SJSA1 (cell line): ENCODE measurements at regions not wholly inside any gene's neighbourhood (a gene's known extent, or its start where the extent isn't known, plus 50 kb on each side); places are given as distances from the start of the nearest gene placed in this dataset.
"Not testable (repeated sequence)": the region's sequence is repeated elsewhere in the genome, so short reads cannot be mapped to it uniquely, and the experiment has no call there.

ENCODE experiments used
- DNase-seq, 2 experiments: peaks; one replicate each; pipeline ENCODE4 v3.0.0-alpha.2; 2015 to 2020; ENCODE audit warnings: low spot score in 2 of 2, low read depth in 1 of 2
- H3K27ac ChIP-seq: fragments of 250-450 bp; sonication (Bioruptor Pico); 2 replicates; pipeline ENCODE4 v1.5.1; 2020; ENCODE audit warnings: mild to moderate bottlenecking, moderate library complexity
- H3K27me3 ChIP-seq: fragments of 250-450 bp; sonication (Bioruptor Pico); replicated peaks from 2 replicates; pipeline ENCODE4 v1.5.1; 2020; ENCODE audit warnings: mild to moderate bottlenecking, moderate library complexity
- H3K36me3 ChIP-seq: fragments of 250-450 bp; sonication (Bioruptor Pico); 2 replicates; pipeline ENCODE4 v1.5.1; 2020; ENCODE audit warnings: mild to moderate bottlenecking
- H3K4me1 ChIP-seq: fragments of 250-450 bp; sonication (Bioruptor Pico); replicated peaks from 2 replicates; pipeline ENCODE4 v1.6.1; 2021; ENCODE audit warnings: mild to moderate bottlenecking
- H3K4me3 ChIP-seq: fragments of 250-450 bp; sonication (Bioruptor Pico); 2 replicates; pipeline ENCODE4 v1.5.1; 2020; ENCODE audit warnings: mild to moderate bottlenecking
- H3K9me3 ChIP-seq: fragments of 250-450 bp; sonication (Bioruptor Pico); replicated peaks from 2 replicates; pipeline ENCODE4 v1.5.1; 2020; ENCODE audit warnings: mild to moderate bottlenecking

- no peaks in the 10 kb centered on the region for H3K36me3 ChIP-seq
- no peak overlapping the region for H3K27ac ChIP-seq
- H3K27me3 ChIP-seq: no peaks in the 10 kb centered on the region
- no peak for DNase-seq
- H3K9me3 ChIP-seq: 0 out of 2 replicates have a peak, but pooled peaks cover 4% of the 10 kb centered on the region
- H3K4me1 ChIP-seq: no peaks in the 10 kb centered on the region
- H3K4me3 ChIP-seq: no peak overlapping the region
These were observed 108.6 kb upstream of the COP1 start for GRCh38 chr1:176315519-176316220.

- DNase-seq, H3K4me3 ChIP-seq, H3K9me3 ChIP-seq, H3K36me3 ChIP-seq, H3K27me3 ChIP-seq, H3K27ac ChIP-seq, H3K4me1 ChIP-seq: not testable (repeated sequence)
These were observed 89.5 kb upstream of the COP1 start for GRCh38 chr1:176296602-176297001.

- Histone ChIP-seq H3K4me1 (no peaks in the 10 kb centered on the region), H3K27ac (no peak overlapping the region), H3K27me3 (no peaks in the 10 kb centered on the region), H3K36me3 (no peaks in the 10 kb centered on the region), H3K9me3 (peaks cover 2% of the 10 kb centered on the region; the same call in 1 of the 2 replicates), H3K4me3 (no peak overlapping the region)
- no peak for DNase-seq
These were observed 78.9 kb upstream of the COP1 start for GRCh38 chr1:176285996-176286395.

GRCh38 chr1:176271572-176271971, 64.5 kb upstream of the COP1 start:
- Histone ChIP-seq H3K27ac (no peak overlapping the region), H3K4me1 (no peaks in the 10 kb centered on the region), H3K4me3 (no peak overlapping the region), H3K36me3 (no peaks in the 10 kb centered on the region), H3K27me3 (no peaks in the 10 kb centered on the region), H3K9me3 (no peaks in the 10 kb centered on the region)
- no peak for DNase-seq
